Gastroesophageal sphincter (tissue), 4 donors: ENCODE measurements at regions not wholly inside any gene's neighbourhood (a gene's known extent, or its start where the extent isn't known, plus 50 kb on each side); places are given as distances from the start of the nearest gene placed in this dataset.

Source experiments
- ATAC-seq: fragments of 150-250 bp; one replicate; pipeline ENCODE4 v1.9.1; 2016; ENCODE audit warnings: mild to moderate bottlenecking, moderate library complexity
- H3K27ac ChIP-seq, 4 donors: fragments of 200-600 bp; sonication (generic) in 3 of 4; 1 replicate in 3 of 4; 2 replicates in 1 of 4; pipeline ENCODE4 v1.5.1; 2016 to 2019
- H3K27me3 ChIP-seq: fragments of 200-600 bp; sonication (generic); one replicate; pipeline ENCODE4 v1.5.1; 2019
- H3K36me3 ChIP-seq, 2 donors: fragments of 200-600 bp; sonication (generic); one replicate each; pipeline ENCODE4 v1.5.1; 2019; ENCODE audit warnings: control low read depth in 1 of 2
- H3K4me1 ChIP-seq, 3 donors: fragments of 200-600 bp; sonication (generic); 1 replicate in 2 of 3; 2 replicates in 1 of 3; pipeline ENCODE4 v1.5.1; 2016 to 2019; ENCODE audit warnings: control low read depth in 2 of 3
- H3K4me3 ChIP-seq, 2 donors: fragments of 200-600 bp; sonication (generic); one replicate each; pipeline ENCODE4 v1.5.1; 2019; ENCODE audit warnings: mild to moderate bottlenecking in 1 of 2, moderate library complexity in 1 of 2
- H3K9me3 ChIP-seq, 3 donors: fragments of 200-600 bp; sonication (generic); one replicate each; pipeline ENCODE4 v1.5.1; 2017 to 2019; ENCODE audit warnings: control low read depth in 2 of 3
- EP300 ChIP-seq: sonication (generic); formaldehyde crosslinking; IDR thresholded peaks from one replicate; pipeline ENCODE4 v1.6.1; 2017; ENCODE audit warnings: antibody characterized with exemption, mild to moderate bottlenecking
- POLR2A ChIP-seq, 2 donors: fragments of 450-650 bp; IDR thresholded peaks; one replicate each; pipeline ENCODE4 v1.6.1; 2017; ENCODE audit warnings: antibody characterized with exemption in 2 of 2, mild to moderate bottlenecking in 2 of 2, moderate library complexity in 1 of 2
- POLR2AphosphoS5 ChIP-seq: sonication (generic); formaldehyde crosslinking; IDR thresholded peaks from one replicate; pipeline ENCODE4 v1.6.1; 2017; ENCODE audit warnings: antibody characterized with exemption
- WGBS, 2 donors: methylation state at CpG; one replicate each; pipeline ENCODE4 v1.1.5; 2018; ENCODE audit warnings: low coverage in 1 of 2; 5-methylcytosine and 5-hydroxymethylcytosine counted together
- TF ChIP-seq, protein P1 (sequence below), 4 experiments: fragments of 200-600 bp in 2 of 4; fragments of 450-650 bp in 2 of 4; sonication (generic) in 1 of 4; IDR thresholded peaks; one replicate each; pipeline ENCODE4 v1.5.1; 2017 to 2019; ENCODE audit warnings: antibody characterized with exemption in 4 of 4, mild to moderate bottlenecking in 2 of 4, moderate library complexity in 2 of 4

GRCh38 chr10:128307820-128308219 lies 181.6 kb upstream of the MKI67 start:
- Histone ChIP-seq H3K4me1 (no peaks in the 10 kb centered on the region), H3K4me3 (no peak overlapping the region), H3K27me3 (peaks cover 41% of the 10 kb centered on the region), H3K36me3 (no peaks in the 10 kb centered on the region), H3K27ac (no peak overlapping the region), H3K9me3 (no peaks in the 10 kb centered on the region)
- ATAC-seq, result no peak
- WGBS, 2 donors, result 70% methylated on average over 1 of the region's 1 CpG; no CpG with 5 or more reads in 1 of the 2 donors
- no peak for TF ChIP-seq EP300
- TF ChIP-seq, protein P1, sequence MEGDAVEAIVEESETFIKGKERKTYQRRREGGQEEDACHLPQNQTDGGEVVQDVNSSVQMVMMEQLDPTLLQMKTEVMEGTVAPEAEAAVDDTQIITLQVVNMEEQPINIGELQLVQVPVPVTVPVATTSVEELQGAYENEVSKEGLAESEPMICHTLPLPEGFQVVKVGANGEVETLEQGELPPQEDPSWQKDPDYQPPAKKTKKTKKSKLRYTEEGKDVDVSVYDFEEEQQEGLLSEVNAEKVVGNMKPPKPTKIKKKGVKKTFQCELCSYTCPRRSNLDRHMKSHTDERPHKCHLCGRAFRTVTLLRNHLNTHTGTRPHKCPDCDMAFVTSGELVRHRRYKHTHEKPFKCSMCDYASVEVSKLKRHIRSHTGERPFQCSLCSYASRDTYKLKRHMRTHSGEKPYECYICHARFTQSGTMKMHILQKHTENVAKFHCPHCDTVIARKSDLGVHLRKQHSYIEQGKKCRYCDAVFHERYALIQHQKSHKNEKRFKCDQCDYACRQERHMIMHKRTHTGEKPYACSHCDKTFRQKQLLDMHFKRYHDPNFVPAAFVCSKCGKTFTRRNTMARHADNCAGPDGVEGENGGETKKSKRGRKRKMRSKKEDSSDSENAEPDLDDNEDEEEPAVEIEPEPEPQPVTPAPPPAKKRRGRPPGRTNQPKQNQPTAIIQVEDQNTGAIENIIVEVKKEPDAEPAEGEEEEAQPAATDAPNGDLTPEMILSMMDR (IDR thresholded peaks at IDR 0.05), result no peak
- TF ChIP-seq POLR2AphosphoS5, result no peak
- no peak for TF ChIP-seq POLR2A (IDR thresholded peaks at IDR 0.05)

DNA sequence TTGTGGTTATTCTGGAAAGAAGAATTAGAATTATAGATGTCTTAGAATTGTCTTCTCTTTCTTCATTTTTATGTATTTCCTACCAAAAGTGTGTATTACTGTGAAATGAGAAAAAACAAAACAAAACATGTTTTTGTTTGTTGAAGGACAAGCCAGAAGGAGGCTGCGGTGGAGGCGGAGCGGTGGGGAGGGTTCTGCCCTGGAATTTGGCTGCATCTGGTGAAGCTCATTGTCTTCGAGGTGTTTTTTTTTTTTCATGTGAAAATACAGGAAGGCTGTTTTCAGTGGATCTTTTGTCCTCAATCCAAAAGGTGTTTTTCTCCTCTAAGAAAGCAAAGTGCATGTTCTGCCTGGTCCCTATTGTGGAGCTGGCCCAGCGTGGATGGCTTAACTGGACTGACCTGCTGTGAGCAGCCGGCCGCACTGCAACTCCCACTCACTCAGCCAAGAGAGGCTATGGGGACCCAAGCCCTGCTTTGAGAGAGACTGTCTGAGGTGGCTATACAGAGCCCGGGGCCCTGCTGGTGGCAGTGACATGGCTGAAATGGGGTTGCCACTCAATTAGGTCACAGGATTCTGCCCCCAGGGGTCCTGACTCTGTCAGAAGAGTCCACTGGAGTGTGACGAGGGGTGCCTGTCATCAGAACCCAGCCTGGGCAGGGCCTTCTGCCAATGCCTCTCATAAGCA lies 184.9 kb upstream of the MKI67 start:
- WGBS, 2 donors, result 57 to 64% methylated on average over 4 of the region's 9 CpGs
- H3K9me3 ChIP-seq, result no peaks in the 10 kb centered on the region
- ATAC-seq, result no peak
- no peaks in the 10 kb centered on the region for H3K4me1 ChIP-seq
- H3K27ac ChIP-seq, result no peak overlapping the region
- H3K27me3 ChIP-seq, result peaks cover 36% of the 10 kb centered on the region
- H3K36me3 ChIP-seq, result no peaks in the 10 kb centered on the region
- no peak overlapping the region for H3K4me3 ChIP-seq
- TF ChIP-seq POLR2AphosphoS5 (no peak), POLR2A (IDR thresholded peaks at IDR 0.05) (no peak)

- WGBS, 2 donors, result 77 to 81% methylated on average over 4 to 6 of the region's 7 CpGs
- TF ChIP-seq, protein P1 (IDR thresholded peaks at IDR 0.05), result no peak
- TF ChIP-seq POLR2A (IDR thresholded peaks at IDR 0.05) (no peak), POLR2AphosphoS5 (no peak), EP300 (no peak)
Observed at GRCh38 chr10:128312250-128312649, 186.0 kb upstream of the MKI67 start.

GRCh38 chr10:128314686-128315085 lies 188.5 kb upstream of the MKI67 start:
- Histone ChIP-seq H3K9me3 (no peaks in the 10 kb centered on the region), H3K4me1 (no peaks in the 10 kb centered on the region), H3K4me3 (no peak overlapping the region), H3K27me3 (peaks cover 16% of the 10 kb centered on the region), H3K27ac (no peak overlapping the region), H3K36me3 (no peaks in the 10 kb centered on the region)
- WGBS, 2 donors, result 36% methylated on average over 1 of the region's 1 CpG; no CpG with 5 or more reads in 1 of the 2 donors
- no peak for TF ChIP-seq POLR2AphosphoS5
- TF ChIP-seq EP300, result no peak
- TF ChIP-seq POLR2A (IDR thresholded peaks at IDR 0.05), result no peak
- ATAC-seq, result no peak

More at GRCh38 chr10:128312250-128312649, 186.0 kb upstream of the MKI67 start:
- Histone ChIP-seq H3K27ac (no peak overlapping the region), H3K4me3 (no peak overlapping the region), H3K4me1 (no peaks in the 10 kb centered on the region), H3K27me3 (peaks cover 37% of the 10 kb centered on the region), H3K36me3 (no peaks in the 10 kb centered on the region), H3K9me3 (no peaks in the 10 kb centered on the region)
- no peak for ATAC-seq

DNA sequence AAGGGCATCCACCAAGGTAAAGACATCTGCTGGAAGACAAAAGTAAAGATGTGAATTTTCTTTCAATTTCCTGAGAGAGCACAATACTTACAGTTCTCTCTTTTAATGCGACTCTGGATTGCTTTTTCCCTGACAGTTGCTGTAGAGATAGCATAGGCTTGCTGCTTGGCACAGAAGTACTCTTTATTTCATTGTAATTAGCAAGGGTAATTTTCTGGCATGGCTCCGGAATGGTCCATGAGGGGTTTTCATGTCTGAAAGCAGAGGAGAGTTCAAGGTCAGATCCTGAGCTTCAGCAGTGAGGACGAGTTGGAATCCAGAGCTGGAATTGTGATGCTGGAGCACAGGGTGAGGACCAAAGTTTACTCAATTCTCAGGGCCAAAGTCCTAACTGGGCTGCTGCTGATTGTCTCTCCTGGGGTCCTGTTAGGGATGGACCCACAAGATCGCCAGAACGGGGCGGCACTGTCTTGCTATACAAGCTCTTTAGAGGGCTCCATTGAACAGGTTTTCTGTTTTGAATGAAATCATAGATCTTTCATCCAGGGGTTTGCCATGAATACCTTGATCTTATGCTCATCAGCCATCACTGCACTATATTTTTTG lies 190.0 kb upstream of the MKI67 start:
- ATAC-seq, result no peak

More for the DNA sequence above, 190.0 kb upstream of the MKI67 start:
- no peaks in the 10 kb centered on the region for H3K9me3 ChIP-seq
- H3K36me3 ChIP-seq, result no peaks in the 10 kb centered on the region
- TF ChIP-seq POLR2A (IDR thresholded peaks at IDR 0.05), result no peak
- no peak for TF ChIP-seq EP300
- TF ChIP-seq, protein P1 (IDR thresholded peaks at IDR 0.05), result no peak
- no peak for TF ChIP-seq POLR2AphosphoS5
- peaks cover 9% of the 10 kb centered on the region for H3K27me3 ChIP-seq
- H3K4me1 ChIP-seq, result no peaks in the 10 kb centered on the region
- H3K4me3 ChIP-seq, result no peak overlapping the region
- 79 to 100% methylated on average over 2 to 5 of the region's 6 CpGs for WGBS, 2 donors
- no peak overlapping the region for H3K27ac ChIP-seq
